Mesendoderm (in vitro differentiated cells): ENCODE measurements at regions not wholly inside any gene's neighbourhood (a gene's known extent, or its start where the extent isn't known, plus 50 kb on each side); places are given as distances from the start of the nearest gene placed in this dataset.
A peak's percentile ranks its signal among the peaks of the same experiment; 100 is the strongest.

ENCODE experiments used
- DNase-seq: peaks from one replicate; pipeline ENCODE4 v3.0.0; 2013
- H2AK5ac ChIP-seq: 2 replicates; pipeline ENCODE4 v1.6.1; 2013; ENCODE audit warnings: low read length, inconsistent platforms
- H2BK120ac ChIP-seq: 2 replicates; pipeline ENCODE4 v1.6.1; 2013; ENCODE audit warnings: low read depth, mild to moderate bottlenecking, low read length, moderate library complexity, mixed read lengths
- H2BK15ac ChIP-seq: replicated peaks from 2 replicates; pipeline ENCODE4 v1.6.1; 2013; ENCODE audit warnings: low read depth, mild to moderate bottlenecking, moderate library complexity
- H2BK5ac ChIP-seq: 2 replicates; pipeline ENCODE4 v1.6.1; 2013; ENCODE audit warnings: low read length, inconsistent platforms
- H3K18ac ChIP-seq: 2 replicates; pipeline ENCODE4 v1.6.1; 2013; ENCODE audit warnings: mild to moderate bottlenecking, low read length, mixed read lengths
- H3K23ac ChIP-seq: one replicate; pipeline ENCODE4 v1.6.1; 2013; ENCODE audit warnings: low read length
- H3K27ac ChIP-seq: 2 replicates; pipeline ENCODE4 v1.5.1; 2013; ENCODE audit warnings: low read depth, mild to moderate bottlenecking, inconsistent platforms, low read length, moderate library complexity
- H3K27me3 ChIP-seq: 2 replicates; pipeline ENCODE4 v1.6.1; 2013; ENCODE audit warnings: low read length, control low read depth, mild to moderate bottlenecking, inconsistent platforms; ENCODE audit not compliant: insufficient read depth, poor library complexity
- H3K36me3 ChIP-seq: 2 replicates; pipeline ENCODE4 v1.6.1; 2013; ENCODE audit warnings: low read length, inconsistent platforms; ENCODE audit not compliant: control insufficient read depth, insufficient read depth
- H3K4ac ChIP-seq: one replicate; pipeline ENCODE4 v1.6.1; 2013; ENCODE audit warnings: low read depth, mild to moderate bottlenecking, low read length, moderate library complexity
- H3K4me1 ChIP-seq: 2 replicates; pipeline ENCODE4 v1.6.1; 2013; ENCODE audit warnings: low read depth, low read length, inconsistent platforms; ENCODE audit not compliant: control insufficient read depth
- H3K4me2 ChIP-seq: 2 replicates; pipeline ENCODE4 v1.6.1; 2013; ENCODE audit warnings: low read length
- H3K4me3 ChIP-seq: 2 replicates; pipeline ENCODE4 v1.5.1; 2013; ENCODE audit warnings: mild to moderate bottlenecking, low read length
- H3K56ac ChIP-seq: one replicate; pipeline ENCODE4 v1.6.1; 2013; ENCODE audit warnings: low read length
- H3K79me1 ChIP-seq: 2 replicates; pipeline ENCODE4 v1.6.1; 2013; ENCODE audit warnings: low read length, inconsistent platforms
- H3K79me2 ChIP-seq: 2 replicates; pipeline ENCODE4 v1.6.1; 2013; ENCODE audit warnings: mild to moderate bottlenecking, low read length; ENCODE audit not compliant: control insufficient read depth, insufficient read depth
- H3K9ac ChIP-seq: 2 replicates; pipeline ENCODE4 v1.6.1; 2013; ENCODE audit warnings: low read length, inconsistent platforms
- H4K5ac ChIP-seq: one replicate; pipeline ENCODE4 v1.6.1; 2013; ENCODE audit warnings: low read length
- H4K8ac ChIP-seq: one replicate; pipeline ENCODE4 v1.6.1; 2013; ENCODE audit warnings: low read depth, mild to moderate bottlenecking, control low read depth, low read length, moderate library complexity
- WGBS: extraction: QIAGEN DNeasy Blood & Tissue Kit; methylation state at CpG from one replicate; pipeline ENCODE4 v1.1.7; 2013; ENCODE audit warnings: low lambda C conversion rate, missing lambda C conversion rate; ENCODE audit not compliant: insufficient coverage; ENCODE audit errors: extremely low coverage; 5-methylcytosine and 5-hydroxymethylcytosine counted together

GRCh38 chr13:83221256-83221655, 661.0 kb downstream of the SLITRK1 start:
- no CpG with 5 or more reads among the region's 1 CpG for whole genome bisulfite sequencing
- peak; percentile 18 for DNase-seq

GRCh38 chr13:83220241-83220640, 662.0 kb downstream of the SLITRK1 start:
- no peak for DNase-seq
- Histone ChIP-seq H3K4me3 (no peak overlapping the region), H3K18ac (no peak overlapping the region), H3K36me3 (no peaks in the 10 kb centered on the region), H2BK15ac (no peak overlapping the region), H3K79me1 (no peaks in the 10 kb centered on the region), H3K27me3 (no peaks in the 10 kb centered on the region), H3K56ac (no peak overlapping the region), H2BK5ac (no peak overlapping the region), H3K4ac (no peak overlapping the region), H3K23ac (no peak overlapping the region), H2BK120ac (no peak overlapping the region), H3K9ac (no peak overlapping the region), H3K27ac (no peak overlapping the region), H3K79me2 (no peaks in the 10 kb centered on the region), H3K4me2 (no peak overlapping the region), H3K4me1 (no peaks in the 10 kb centered on the region), H4K5ac (no peak overlapping the region), H4K8ac (no peak overlapping the region), H2AK5ac (no peak overlapping the region)
- WGBS, result no CpG with 5 or more reads among the region's 2 CpGs

More at GRCh38 chr13:83221256-83221655, 661.0 kb downstream of the SLITRK1 start:
- no peak overlapping the region for H3K18ac ChIP-seq
- no peak overlapping the region for H4K5ac ChIP-seq
- no peaks in the 10 kb centered on the region for H3K27me3 ChIP-seq
- H3K56ac ChIP-seq, result no peak overlapping the region
- no peak overlapping the region for H3K9ac ChIP-seq
- H3K36me3 ChIP-seq, result no peaks in the 10 kb centered on the region
- no peaks in the 10 kb centered on the region for H3K79me2 ChIP-seq
- H3K4me3 ChIP-seq, result no peak overlapping the region
- H2AK5ac ChIP-seq, result no peak overlapping the region
- H3K4me1 ChIP-seq, result no peaks in the 10 kb centered on the region
- no peak overlapping the region for H2BK15ac ChIP-seq
- H4K8ac ChIP-seq, result no peak overlapping the region
- H3K79me1 ChIP-seq, result no peaks in the 10 kb centered on the region
- H2BK120ac ChIP-seq, result no peak overlapping the region
- H2BK5ac ChIP-seq, result no peak overlapping the region
- no peak overlapping the region for H3K27ac ChIP-seq
- no peak overlapping the region for H3K4me2 ChIP-seq
- no peak overlapping the region for H3K4ac ChIP-seq
- H3K23ac ChIP-seq, result no peak overlapping the region

DNA sequence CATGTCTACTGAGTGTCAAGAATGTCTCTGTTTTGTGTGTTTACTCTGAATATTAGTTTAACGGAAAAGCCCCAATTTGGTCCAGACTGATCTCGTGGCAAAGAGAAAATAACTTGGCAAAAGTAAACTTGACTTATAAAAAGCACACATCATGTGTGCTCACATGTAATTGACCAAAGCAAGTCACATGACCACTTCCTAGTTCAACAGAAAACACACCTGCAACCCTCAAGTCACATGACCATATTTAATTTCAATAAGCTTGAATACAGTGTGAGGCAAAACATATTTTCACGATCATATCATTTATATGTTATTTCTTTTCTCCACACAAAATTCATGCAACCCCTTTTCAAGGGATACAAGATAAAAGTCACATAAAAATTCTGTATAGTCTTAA, 662.4 kb downstream of the SLITRK1 start:
- H3K79me1 ChIP-seq, result no peaks in the 10 kb centered on the region
- no peak overlapping the region for H4K5ac ChIP-seq
- H3K4ac ChIP-seq, result no peak overlapping the region
- no peak overlapping the region for H3K23ac ChIP-seq
- WGBS, result no CpG with 5 or more reads among the region's 3 CpGs
- H3K4me2 ChIP-seq, result no peak overlapping the region
- no peak overlapping the region for H3K18ac ChIP-seq
- H3K4me1 ChIP-seq, result no peaks in the 10 kb centered on the region
- H4K8ac ChIP-seq, result no peak overlapping the region
- no peak for DNase-seq
- H3K9ac ChIP-seq, result no peak overlapping the region
- no peak overlapping the region for H2BK15ac ChIP-seq
- H3K79me2 ChIP-seq, result no peaks in the 10 kb centered on the region
- no peak overlapping the region for H3K27ac ChIP-seq
- H3K4me3 ChIP-seq, result no peak overlapping the region
- no peaks in the 10 kb centered on the region for H3K27me3 ChIP-seq
- no peak overlapping the region for H2BK120ac ChIP-seq
- H2BK5ac ChIP-seq, result no peak overlapping the region
- H2AK5ac ChIP-seq, result no peak overlapping the region
- no peaks in the 10 kb centered on the region for H3K36me3 ChIP-seq
- no peak overlapping the region for H3K56ac ChIP-seq

GRCh38 chr13:83216479-83217245, 665.6 kb downstream of the SLITRK1 start:
- H2BK5ac ChIP-seq, result no peak overlapping the region
- H2BK120ac ChIP-seq, result no peak overlapping the region
- H3K4me3 ChIP-seq, result no peak overlapping the region
- no peak overlapping the region for H3K4me2 ChIP-seq
- no CpG with 5 or more reads among the region's 1 CpG for WGBS
- H3K79me1 ChIP-seq, result no peaks in the 10 kb centered on the region
- H3K9ac ChIP-seq, result no peak overlapping the region
- no peak overlapping the region for H2AK5ac ChIP-seq
- no peaks in the 10 kb centered on the region for H3K27me3 ChIP-seq
- H3K56ac ChIP-seq, result no peak overlapping the region
- no peak overlapping the region for H4K5ac ChIP-seq
- H3K4me1 ChIP-seq, result no peaks in the 10 kb centered on the region
- no peak overlapping the region for H2BK15ac ChIP-seq
- no peak overlapping the region for H3K27ac ChIP-seq
- H3K36me3 ChIP-seq, result no peaks in the 10 kb centered on the region
- H4K8ac ChIP-seq, result no peak overlapping the region
- no peak overlapping the region for H3K18ac ChIP-seq
- DNase-seq, result no peak
- H3K4ac ChIP-seq, result no peak overlapping the region
- no peaks in the 10 kb centered on the region for H3K79me2 ChIP-seq
- H3K23ac ChIP-seq, result no peak overlapping the region

DNA sequence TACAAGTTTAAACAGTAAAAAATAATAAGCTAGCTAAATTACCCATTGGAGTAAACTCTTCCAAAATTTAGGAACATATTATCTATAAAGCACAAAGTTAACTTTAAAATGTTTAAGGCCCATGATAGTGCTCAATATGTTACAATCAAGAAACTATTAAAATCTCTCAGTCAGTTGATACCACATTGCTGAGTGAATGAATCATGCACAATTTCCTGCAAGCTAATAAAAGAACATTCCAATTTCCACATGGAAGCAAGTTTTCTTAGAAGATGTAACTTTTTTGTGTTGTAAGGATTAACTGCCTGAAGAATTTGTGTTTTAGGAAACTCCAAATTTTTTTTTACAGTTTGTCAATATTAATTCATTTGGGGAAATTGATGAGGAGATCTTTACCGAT, 666.6 kb downstream of the SLITRK1 start:
- Histone ChIP-seq H3K4ac (no peak overlapping the region), H3K4me2 (no peak overlapping the region), H3K27ac (no peak overlapping the region), H3K23ac (no peak overlapping the region), H2BK120ac (no peak overlapping the region), H2BK5ac (no peak overlapping the region), H3K27me3 (no peaks in the 10 kb centered on the region), H4K5ac (no peak overlapping the region), H2BK15ac (no peak overlapping the region), H4K8ac (no peak overlapping the region), H3K79me1 (no peaks in the 10 kb centered on the region), H3K18ac (no peak overlapping the region), H3K79me2 (no peaks in the 10 kb centered on the region), H3K4me1 (no peaks in the 10 kb centered on the region), H3K56ac (no peak overlapping the region), H3K36me3 (no peaks in the 10 kb centered on the region), H3K9ac (no peak overlapping the region), H3K4me3 (no peak overlapping the region), H2AK5ac (no peak overlapping the region)
- no CpG with 5 or more reads among the region's 1 CpG for WGBS
- no peak for DNase-seq

GRCh38 chr13:83214452-83214851, 667.8 kb downstream of the SLITRK1 start:
- no peak overlapping the region for H2AK5ac ChIP-seq
- H4K5ac ChIP-seq, result no peak overlapping the region
- no peak overlapping the region for H3K4me2 ChIP-seq
- no peak overlapping the region for H2BK5ac ChIP-seq
- H3K4me3 ChIP-seq, result no peak overlapping the region
- no peak for DNase-seq
- no peak overlapping the region for H2BK15ac ChIP-seq
- no peaks in the 10 kb centered on the region for H3K4me1 ChIP-seq
- H3K79me1 ChIP-seq, result no peaks in the 10 kb centered on the region
- no peak overlapping the region for H3K9ac ChIP-seq
- no CpG with 5 or more reads among the region's 1 CpG for WGBS
- H3K79me2 ChIP-seq, result no peaks in the 10 kb centered on the region
- no peak overlapping the region for H3K18ac ChIP-seq
- H3K23ac ChIP-seq, result no peak overlapping the region
- H3K36me3 ChIP-seq, result no peaks in the 10 kb centered on the region
- H4K8ac ChIP-seq, result no peak overlapping the region
- no peak overlapping the region for H3K56ac ChIP-seq
- no peak overlapping the region for H3K27ac ChIP-seq
- H3K4ac ChIP-seq, result no peak overlapping the region
- H3K27me3 ChIP-seq, result no peaks in the 10 kb centered on the region
- no peak overlapping the region for H2BK120ac ChIP-seq
